NCI-H526 treated with DMSO at 0.1 percent for 48 hours (cell line): ENCODE measurements at regions not wholly inside any gene's neighbourhood (a gene's known extent, or its start where the extent isn't known, plus 50 kb on each side); places are given as distances from the start of the nearest gene placed in this dataset.
"Not testable (repeated sequence)": the region's sequence is repeated elsewhere in the genome, so short reads cannot be mapped to it uniquely, and the experiment has no call there.

ENCODE experiments used
- DNase-seq: peaks from one replicate; lab custom pipeline; 2025; lab: John Stamatoyannopoulos, UW

GRCh38 chr11:112706863-112707262 lies 254.4 kb upstream of the NCAM1 start:
- no peak for DNase-seq

- not testable (repeated sequence) for DNase-seq
These were observed 246.9 kb upstream of the NCAM1 start for GRCh38 chr11:112714340-112714739.

GRCh38 chr11:112715056-112715455 lies 246.2 kb upstream of the NCAM1 start:
- DNase-seq = no peak

- no peak for DNase-seq
These were observed 242.7 kb upstream of the NCAM1 start for GRCh38 chr11:112718483-112718882.

- DNase-seq = peak; percentile 20
These were observed 241.3 kb upstream of the NCAM1 start for GRCh38 chr11:112719736-112720525.

GRCh38 chr11:112722148-112722547 lies 239.1 kb upstream of the NCAM1 start:
- no peak for DNase-seq

- no peak for DNase-seq
These were observed 238.3 kb upstream of the NCAM1 start for GRCh38 chr11:112722876-112723275.

- DNase-seq = no peak
These were observed 237.3 kb upstream of the NCAM1 start for GRCh38 chr11:112723676-112724495.

- DNase-seq = no peak
These were observed 236.8 kb upstream of the NCAM1 start for GRCh38 chr11:112724496-112724790.

GRCh38 chr11:112725636-112726035 lies 235.6 kb upstream of the NCAM1 start:
- DNase-seq = no peak

- no peak for DNase-seq
These were observed 233.8 kb upstream of the NCAM1 start for GRCh38 chr11:112727341-112727841.

- no peak for DNase-seq
These were observed 232.9 kb upstream of the NCAM1 start for GRCh38 chr11:112728288-112728687.

- DNase-seq = no peak
These were observed 232.5 kb upstream of the NCAM1 start for GRCh38 chr11:112728716-112729115.

- no peak for DNase-seq
These were observed 230.6 kb upstream of the NCAM1 start for GRCh38 chr11:112730591-112730990.

- no peak for DNase-seq
These were observed 229.7 kb upstream of the NCAM1 start for GRCh38 chr11:112731538-112731937.

- DNase-seq = no peak
These were observed 229.2 kb upstream of the NCAM1 start for GRCh38 chr11:112732031-112732430.

GRCh38 chr11:112734207-112734606 lies 227.0 kb upstream of the NCAM1 start:
- no peak for DNase-seq

GRCh38 chr11:112735470-112735869 lies 225.8 kb upstream of the NCAM1 start:
- no peak for DNase-seq

GRCh38 chr11:112744041-112744440 lies 217.2 kb upstream of the NCAM1 start:
- DNase-seq = no peak

- DNase-seq = no peak
These were observed 215.2 kb upstream of the NCAM1 start for GRCh38 chr11:112745973-112746372.

GRCh38 chr11:112748252-112748651 lies 213.0 kb upstream of the NCAM1 start:
- DNase-seq = no peak

GRCh38 chr11:112748713-112749543 lies 212.3 kb upstream of the NCAM1 start:
- DNase-seq = no peak
